ENCODE measurements at regions not wholly inside any gene's neighbourhood (a gene's known extent, or its start where the extent isn't known, plus 50 kb on each side); places are given as distances from the start of the nearest gene placed in this dataset.

DNA sequence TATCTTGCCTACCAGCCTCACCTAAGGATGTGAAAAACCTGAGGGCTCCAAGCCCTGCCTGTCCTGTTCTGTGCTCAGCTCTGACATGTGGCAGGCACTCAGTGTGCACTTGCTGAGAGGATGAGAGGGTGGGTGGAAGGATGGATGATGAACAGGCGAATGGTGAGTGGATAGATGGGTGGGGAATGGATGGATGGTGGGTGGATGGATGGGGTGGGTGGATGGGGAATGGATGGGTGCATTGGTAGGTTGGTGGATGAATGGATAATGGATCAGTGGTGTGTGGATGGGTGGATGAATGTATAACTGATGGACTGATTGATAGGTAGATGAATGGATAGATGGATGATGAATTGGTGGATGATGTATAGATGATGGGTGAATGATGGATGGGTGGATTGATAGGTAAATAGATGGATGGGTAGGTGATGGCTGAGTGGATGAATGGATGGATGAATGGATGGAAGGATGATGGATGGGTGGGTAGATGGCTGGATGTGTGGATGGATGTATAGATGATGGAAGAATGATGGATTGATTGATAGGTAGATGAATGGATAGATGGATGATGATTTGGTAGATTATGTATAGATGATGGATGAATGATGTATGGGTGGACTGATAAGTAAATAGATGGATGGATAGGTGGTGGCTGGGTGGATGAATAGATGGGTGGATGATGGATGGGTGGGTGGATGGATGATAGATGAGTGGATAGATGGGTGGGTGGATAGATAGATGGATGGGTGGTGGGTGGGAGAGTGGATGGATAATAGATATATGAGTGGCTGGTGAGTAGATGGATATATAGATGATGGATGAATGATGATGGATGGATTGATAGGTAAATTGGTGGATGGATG, 69.3 kb upstream of the NKX1-1 start:
- Histone ChIP-seq H3K27me3 (ENCODE audit: insufficient read depth, low read length) (no peaks in the 10 kb centered on the region), H3K4me3 (ENCODE audit: low read length) (no peak overlapping the region), H3K36me3 (ENCODE audit: insufficient read depth, low read length) (no peaks in the 10 kb centered on the region), H3K9me3 (ENCODE audit: low read length) (no peaks in the 10 kb centered on the region), H2AFZ (ENCODE audit: low read depth, low read length) (no peak overlapping the region), H3K4me1 (ENCODE audit: insufficient read depth, low read length) (no peaks in the 10 kb centered on the region)

DNA sequence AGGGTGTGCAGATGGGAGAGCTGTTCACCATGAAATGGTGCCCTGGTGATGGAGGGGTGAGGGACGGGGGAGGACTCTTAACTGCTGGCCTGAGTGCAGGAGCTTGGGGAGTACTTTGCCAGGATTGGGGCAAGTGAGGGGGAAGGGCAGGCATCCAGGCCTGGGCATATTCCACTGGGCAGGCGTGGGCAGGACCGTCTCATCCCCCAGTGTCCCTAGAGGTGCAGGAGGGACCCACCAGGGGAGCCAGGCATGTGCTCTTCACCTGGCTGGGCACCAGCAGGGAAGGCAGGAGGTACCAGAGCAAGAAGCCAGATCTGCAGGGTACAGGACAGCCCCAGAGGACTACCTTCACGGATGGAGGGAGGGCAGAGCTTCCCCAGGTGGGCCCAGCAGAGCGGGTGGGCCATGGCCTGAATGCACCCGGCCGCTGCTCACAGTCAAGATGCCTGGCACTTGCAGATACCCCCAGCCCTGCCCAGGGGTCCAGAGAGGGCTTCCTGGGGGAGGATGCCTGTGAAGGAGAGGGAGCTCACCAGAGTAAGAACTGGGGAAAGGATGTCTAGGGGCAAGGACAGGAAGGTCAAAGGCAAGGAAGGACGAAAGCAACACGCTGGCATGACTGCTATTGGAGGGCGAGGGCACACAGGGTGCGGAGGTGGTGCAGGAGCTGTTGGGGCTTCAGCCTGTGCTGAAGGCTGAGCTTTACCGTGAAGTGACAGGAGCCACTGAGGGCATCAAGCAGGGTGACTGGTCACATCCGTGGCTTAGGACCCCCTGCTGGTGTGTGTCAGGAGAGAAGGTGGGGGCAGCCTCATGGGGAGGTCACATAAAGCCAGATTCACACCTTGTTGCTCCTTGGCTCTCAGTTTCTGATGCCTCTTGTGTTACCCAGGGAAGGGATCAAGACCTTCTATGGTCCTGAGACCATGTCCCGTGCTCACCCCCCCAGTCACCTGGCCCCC, 68.2 kb upstream of the NKX1-1 start:
- Histone ChIP-seq H3K9me3 (ENCODE audit: low read length) (no peaks in the 10 kb centered on the region), H3K4me3 (ENCODE audit: low read length) (no peak overlapping the region), H3K4me1 (ENCODE audit: insufficient read depth, low read length) (no peaks in the 10 kb centered on the region), H2AFZ (ENCODE audit: low read depth, low read length) (no peak overlapping the region), H3K36me3 (ENCODE audit: insufficient read depth, low read length) (no peaks in the 10 kb centered on the region), H3K27me3 (ENCODE audit: insufficient read depth, low read length) (no peaks in the 10 kb centered on the region)

DNA sequence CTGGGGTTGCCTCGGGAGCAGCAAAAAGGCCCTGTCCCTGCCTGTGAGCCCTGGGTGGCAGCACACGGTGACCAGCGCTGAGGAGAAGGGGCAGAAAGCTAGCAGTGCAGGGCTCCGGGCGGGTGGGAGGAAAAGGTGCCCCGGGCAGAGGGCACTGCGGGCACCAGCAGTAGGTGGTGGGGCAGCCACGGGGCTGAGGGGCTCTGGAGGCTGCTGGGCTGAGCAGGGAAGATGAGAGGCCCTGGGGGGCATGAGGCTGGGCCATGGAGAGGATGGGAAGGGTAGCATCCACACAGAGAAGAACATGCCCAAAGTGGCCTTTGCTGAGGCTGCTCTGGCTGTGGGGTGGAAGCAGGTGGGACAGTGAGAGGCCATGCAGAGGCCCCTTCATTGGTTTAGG, 67.5 kb upstream of the NKX1-1 start:
- Histone ChIP-seq H3K4me3 (ENCODE audit: low read length) (no peak overlapping the region), H3K9me3 (ENCODE audit: low read length) (peaks cover 2% of the 10 kb centered on the region), H2AFZ (ENCODE audit: low read depth, low read length) (no peak overlapping the region), H3K4me1 (ENCODE audit: insufficient read depth, low read length) (no peaks in the 10 kb centered on the region), H3K36me3 (ENCODE audit: insufficient read depth, low read length) (no peaks in the 10 kb centered on the region), H3K27me3 (ENCODE audit: insufficient read depth, low read length) (no peaks in the 10 kb centered on the region)

DNA sequence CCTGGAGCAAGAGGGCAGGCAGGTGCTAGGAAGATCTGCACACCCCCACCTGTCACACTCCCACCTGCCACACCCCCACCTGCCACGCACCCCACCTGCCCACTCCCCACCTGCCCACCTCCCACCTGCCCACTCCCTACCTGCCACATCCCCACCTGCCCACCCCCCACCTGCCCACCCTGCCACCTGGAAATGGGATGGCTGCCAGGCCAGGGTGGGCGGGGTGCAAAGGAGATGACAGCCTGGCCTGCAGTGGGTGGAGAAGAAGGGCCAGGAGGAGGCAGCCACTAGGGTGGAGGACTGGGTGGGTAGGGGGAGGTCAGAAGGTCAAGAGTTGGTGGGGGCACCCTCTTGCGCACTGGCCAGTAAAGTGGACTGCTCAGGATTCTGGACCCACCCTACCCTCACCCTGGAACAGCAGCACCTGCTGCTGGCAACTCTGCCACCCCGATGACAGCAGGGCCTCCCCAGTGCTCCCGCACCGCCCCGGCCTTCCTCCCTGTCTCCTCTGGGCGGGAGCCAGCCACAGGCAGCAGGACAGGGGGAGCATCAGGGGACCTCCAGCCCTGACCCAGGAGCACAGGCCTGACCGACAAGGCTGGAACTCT, 66.8 kb upstream of the NKX1-1 start:
- Histone ChIP-seq H2AFZ (ENCODE audit: low read depth, low read length) (no peak overlapping the region), H3K4me3 (ENCODE audit: low read length) (no peak overlapping the region), H3K36me3 (ENCODE audit: insufficient read depth, low read length) (no peaks in the 10 kb centered on the region), H3K4me1 (ENCODE audit: insufficient read depth, low read length) (no peaks in the 10 kb centered on the region), H3K9me3 (ENCODE audit: low read length) (peaks cover 2% of the 10 kb centered on the region), H3K27me3 (ENCODE audit: insufficient read depth, low read length) (no peaks in the 10 kb centered on the region)

DNA sequence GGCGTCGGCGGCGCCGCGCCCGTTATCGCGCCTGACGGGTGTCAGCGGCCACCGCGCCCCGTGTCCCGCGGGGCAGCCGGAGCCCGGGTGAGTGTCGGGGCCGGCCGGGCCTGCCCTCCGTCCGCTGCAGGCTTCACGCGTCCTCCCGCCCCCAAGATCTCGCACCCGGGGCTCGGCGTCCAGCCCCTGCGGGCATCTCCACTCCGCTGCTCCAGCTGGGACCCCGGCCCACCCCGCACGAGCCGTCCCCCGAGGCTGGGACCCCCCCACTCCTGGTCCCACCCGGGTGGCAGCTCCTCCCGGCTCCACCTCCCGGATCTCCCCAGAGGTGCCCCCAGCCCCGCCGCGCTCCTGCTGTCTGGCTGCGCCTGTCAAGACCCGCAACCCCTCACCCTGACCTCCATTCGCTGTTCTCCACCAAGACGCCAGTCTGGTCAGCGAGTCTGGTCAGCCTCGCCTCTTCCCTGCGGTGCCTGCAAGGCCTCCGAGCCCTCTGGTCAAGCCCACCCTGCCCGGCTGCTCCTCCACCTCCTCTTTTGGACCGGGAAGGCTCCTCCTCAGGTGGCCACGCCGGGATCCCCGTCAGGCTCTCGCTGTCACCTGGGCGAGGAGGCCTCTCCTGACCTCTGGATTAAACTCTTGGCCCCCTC, 66.0 kb upstream of the NKX1-1 start:
- H3K4me1 ChIP-seq (ENCODE audit: insufficient read depth, low read length), result no peaks in the 10 kb centered on the region
- no peak overlapping the region for H3K4me3 ChIP-seq (ENCODE audit: low read length)
- no peaks in the 10 kb centered on the region for H3K36me3 ChIP-seq (ENCODE audit: insufficient read depth, low read length)
- peaks cover 2% of the 10 kb centered on the region for H3K9me3 ChIP-seq (ENCODE audit: low read length)
- H3K27me3 ChIP-seq (ENCODE audit: insufficient read depth, low read length), result no peaks in the 10 kb centered on the region
- H2AFZ ChIP-seq (ENCODE audit: low read depth, low read length), result no peak overlapping the region

DNA sequence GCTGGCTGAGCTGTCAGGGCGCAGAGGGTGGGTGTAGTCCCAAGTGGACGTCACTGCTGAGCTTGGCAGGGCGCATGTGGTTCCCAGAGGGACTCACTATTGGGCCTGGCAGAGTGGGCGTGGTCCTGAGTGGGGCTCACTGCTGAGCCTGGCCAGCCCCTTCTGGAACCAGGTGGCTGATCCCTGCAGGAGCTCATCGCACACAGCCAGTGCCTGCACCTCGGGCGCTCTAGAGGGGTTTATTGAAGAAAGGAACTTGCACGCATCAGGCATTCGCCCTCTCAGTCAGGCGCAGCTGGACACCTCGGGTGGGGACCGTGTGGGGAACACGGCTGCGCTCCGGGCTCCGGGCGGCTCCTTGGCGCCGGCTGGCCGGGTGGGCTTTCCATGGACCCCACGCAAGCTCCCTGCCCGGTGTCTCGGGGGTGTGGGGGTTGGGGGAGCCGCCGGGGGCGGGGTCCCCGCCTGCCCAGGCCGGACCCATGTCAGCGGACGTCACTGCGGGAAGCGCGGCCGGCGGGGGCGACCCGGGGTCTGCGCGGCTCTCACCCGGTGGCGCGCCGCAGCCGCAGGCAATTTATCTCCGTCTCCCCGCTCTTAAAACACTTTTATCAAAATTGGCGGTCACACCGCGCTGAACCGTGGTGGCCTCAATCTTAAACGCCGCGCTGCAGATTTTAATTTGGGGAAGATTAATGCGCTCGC, 65.4 kb upstream of the NKX1-1 start:
- Histone ChIP-seq H3K27me3 (ENCODE audit: insufficient read depth, low read length) (no peaks in the 10 kb centered on the region), H3K4me3 (ENCODE audit: low read length) (no peak overlapping the region), H3K9me3 (ENCODE audit: low read length) (peaks cover 2% of the 10 kb centered on the region), H2AFZ (ENCODE audit: low read depth, low read length) (no peak overlapping the region), H3K4me1 (ENCODE audit: insufficient read depth, low read length) (no peaks in the 10 kb centered on the region), H3K36me3 (ENCODE audit: insufficient read depth, low read length) (no peaks in the 10 kb centered on the region)

DNA sequence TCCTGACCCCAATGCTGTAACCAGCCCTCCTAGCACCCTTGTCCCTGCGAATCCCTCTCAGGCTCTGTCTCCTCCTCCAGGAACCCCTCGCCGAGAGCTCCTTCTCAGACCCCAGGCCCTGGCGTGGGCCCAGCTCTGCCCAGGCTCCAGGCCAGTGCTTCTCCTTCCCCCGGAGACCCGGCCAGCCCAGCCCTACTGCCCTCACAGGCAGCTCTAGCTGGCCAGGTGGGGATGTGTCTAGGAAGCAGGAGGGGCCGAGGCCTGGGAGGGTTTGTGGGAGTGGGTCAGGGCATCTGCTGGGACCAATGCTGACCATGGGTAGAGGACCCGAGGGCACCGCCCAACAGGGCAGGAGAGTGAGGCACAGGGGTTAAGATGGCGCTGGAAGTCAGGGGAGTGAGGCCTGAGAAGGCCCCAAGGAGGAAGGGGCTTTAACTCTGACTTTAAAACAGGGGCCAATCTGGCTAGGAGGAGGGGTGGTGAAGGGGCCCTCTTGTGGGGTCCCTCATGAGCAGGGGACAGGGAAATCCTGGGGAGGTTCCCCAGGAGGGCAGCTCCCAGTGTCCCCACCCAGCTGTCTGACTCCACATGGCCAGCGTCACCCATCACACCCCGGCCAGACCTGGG, 64.7 kb upstream of the NKX1-1 start:
- no peaks in the 10 kb centered on the region for H3K27me3 ChIP-seq (ENCODE audit: insufficient read depth, low read length)

DNA sequence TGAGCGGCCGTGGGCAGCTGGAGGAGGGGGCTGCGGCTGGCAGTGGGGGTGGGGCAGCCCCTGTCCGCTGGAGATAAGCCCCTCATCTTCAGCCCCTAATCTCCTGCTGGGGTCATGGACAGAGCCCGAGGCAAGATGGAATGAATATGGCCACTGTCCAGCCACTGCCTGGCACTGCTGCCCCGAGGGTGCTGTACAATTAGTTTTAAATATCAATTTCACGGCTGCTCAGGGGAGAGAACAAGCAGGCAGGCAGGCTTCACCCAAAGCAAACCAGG, 64.1 kb upstream of the NKX1-1 start:
- peaks cover 2% of the 10 kb centered on the region for H3K9me3 ChIP-seq (ENCODE audit: low read length)
- no peak overlapping the region for H3K4me3 ChIP-seq (ENCODE audit: low read length)
- no peaks in the 10 kb centered on the region for H3K27me3 ChIP-seq (ENCODE audit: insufficient read depth, low read length)
- H3K36me3 ChIP-seq (ENCODE audit: insufficient read depth, low read length), result no peaks in the 10 kb centered on the region
- no peak overlapping the region for H2AFZ ChIP-seq (ENCODE audit: low read depth, low read length)
- H3K4me1 ChIP-seq (ENCODE audit: insufficient read depth, low read length), result no peaks in the 10 kb centered on the region

More for the DNA sequence above, 64.7 kb upstream of the NKX1-1 start:
- H3K9me3 ChIP-seq (ENCODE audit: low read length), result peaks cover 2% of the 10 kb centered on the region
- H3K36me3 ChIP-seq (ENCODE audit: insufficient read depth, low read length), result no peaks in the 10 kb centered on the region
- no peaks in the 10 kb centered on the region for H3K4me1 ChIP-seq (ENCODE audit: insufficient read depth, low read length)
- H2AFZ ChIP-seq (ENCODE audit: low read depth, low read length), result no peak overlapping the region
- H3K4me3 ChIP-seq (ENCODE audit: low read length), result no peak overlapping the region

DNA sequence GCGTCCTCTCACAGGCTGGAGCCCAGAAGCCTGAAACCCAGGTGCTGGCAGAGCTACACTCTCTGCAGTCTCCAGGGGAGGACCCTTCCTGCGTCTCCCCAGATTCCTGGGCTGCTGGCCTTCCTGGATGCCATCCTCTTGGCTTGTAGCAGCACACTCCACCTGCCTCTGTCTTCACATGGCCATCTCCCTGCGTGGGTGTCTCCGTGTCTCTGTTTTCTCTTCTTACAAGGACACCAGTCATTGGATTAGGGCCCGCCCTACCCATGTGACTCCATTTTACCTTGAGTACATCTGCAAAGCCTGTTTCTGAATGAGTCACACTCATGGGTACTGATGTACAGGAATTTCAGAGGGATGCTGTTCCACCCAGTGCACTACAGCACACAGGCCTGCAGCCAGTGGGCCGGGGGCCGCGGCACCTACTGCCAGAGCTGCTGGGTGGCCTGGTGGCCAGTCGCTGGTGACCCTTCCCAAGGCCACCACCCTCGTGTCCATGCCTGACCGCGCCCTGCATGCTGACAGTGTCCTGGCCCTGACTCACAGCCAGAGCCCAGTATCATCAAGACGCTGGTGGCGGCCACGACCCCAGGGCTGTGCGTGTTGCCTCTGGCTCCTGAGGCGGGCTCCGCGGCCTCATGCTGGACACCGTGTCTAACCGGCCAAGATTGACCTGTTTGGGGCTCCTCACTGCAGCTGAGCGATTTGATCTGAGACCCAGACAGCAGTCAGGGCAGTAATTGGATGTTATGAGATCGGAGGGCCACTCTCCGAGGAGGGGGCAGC, 63.6 kb upstream of the NKX1-1 start:
- peaks cover 3% of the 10 kb centered on the region for H3K27me3 ChIP-seq (ENCODE audit: insufficient read depth, low read length)
- no peak overlapping the region for H2AFZ ChIP-seq (ENCODE audit: low read depth, low read length)
- no peak overlapping the region for H3K4me3 ChIP-seq (ENCODE audit: low read length)
- peaks cover 2% of the 10 kb centered on the region for H3K9me3 ChIP-seq (ENCODE audit: low read length)
- H3K4me1 ChIP-seq (ENCODE audit: insufficient read depth, low read length), result no peaks in the 10 kb centered on the region
- H3K36me3 ChIP-seq (ENCODE audit: insufficient read depth, low read length), result no peaks in the 10 kb centered on the region

DNA sequence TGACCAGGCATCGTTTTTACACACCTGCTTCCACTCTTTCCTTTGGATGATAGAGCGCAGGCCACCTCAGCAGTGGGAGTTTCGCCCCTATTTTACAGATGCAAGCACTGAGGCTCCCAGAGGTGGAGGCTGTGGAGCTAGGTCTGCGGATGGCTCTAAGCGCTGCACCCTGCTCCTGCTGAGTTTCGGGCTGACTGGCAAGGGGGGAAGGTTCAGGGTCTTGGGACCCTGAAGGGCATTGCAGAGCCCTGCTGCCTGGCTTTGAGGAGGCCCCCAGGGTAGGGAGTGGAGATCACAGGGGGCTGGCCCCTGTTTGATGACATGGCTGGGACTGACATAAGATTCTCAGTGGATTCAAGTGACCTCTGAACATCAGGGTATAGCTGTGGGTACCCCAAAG, 62.8 kb upstream of the NKX1-1 start:
- no peak overlapping the region for H3K4me3 ChIP-seq (ENCODE audit: low read length)
- H2AFZ ChIP-seq (ENCODE audit: low read depth, low read length), result no peak overlapping the region
- H3K9me3 ChIP-seq (ENCODE audit: low read length), result peaks cover 2% of the 10 kb centered on the region
- peaks cover 8% of the 10 kb centered on the region for H3K27me3 ChIP-seq (ENCODE audit: insufficient read depth, low read length)
- no peaks in the 10 kb centered on the region for H3K36me3 ChIP-seq (ENCODE audit: insufficient read depth, low read length)
- H3K4me1 ChIP-seq (ENCODE audit: insufficient read depth, low read length), result no peaks in the 10 kb centered on the region

DNA sequence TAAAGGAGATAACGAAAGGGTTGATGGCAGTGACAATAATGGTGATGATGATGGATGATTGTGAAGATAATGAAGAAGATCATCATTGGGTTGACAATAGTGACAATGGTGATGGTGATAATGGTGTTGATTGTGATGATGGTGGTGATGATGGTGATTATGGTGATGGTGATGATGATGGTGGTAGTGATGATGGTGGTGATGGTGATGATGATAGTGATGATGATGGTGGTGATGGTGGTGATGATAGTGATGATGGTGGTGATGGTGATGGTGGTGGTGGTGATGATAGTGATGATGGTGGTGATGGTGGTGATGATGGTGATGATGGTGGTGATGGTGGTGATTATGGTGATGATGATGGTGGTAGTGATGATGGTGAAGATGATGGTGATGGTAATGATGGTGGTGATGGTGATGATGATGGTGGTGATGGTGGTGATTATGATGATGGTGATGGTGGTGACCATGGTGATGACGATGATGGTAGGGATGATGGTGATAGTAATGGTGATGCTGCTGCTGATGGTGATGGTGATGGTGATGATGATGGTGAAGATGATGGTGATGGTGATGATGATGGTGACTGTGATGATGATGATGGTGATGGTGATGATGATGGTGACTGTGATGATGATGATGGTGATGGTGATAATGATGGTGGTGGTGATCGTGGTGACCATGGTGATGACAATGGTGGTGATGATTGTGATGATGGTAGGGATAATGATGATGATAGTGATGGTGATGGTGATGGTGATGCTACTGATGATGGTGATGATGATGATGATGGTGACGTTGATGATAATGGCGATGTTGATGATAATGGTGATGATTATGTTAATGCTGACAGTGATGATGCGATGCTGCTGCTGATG, 61.6 kb upstream of the NKX1-1 start:
- Histone ChIP-seq H3K4me3 (ENCODE audit: low read length) (no peak overlapping the region), H2AFZ (ENCODE audit: low read depth, low read length) (no peak overlapping the region), H3K27me3 (ENCODE audit: insufficient read depth, low read length) (peaks cover 15% of the 10 kb centered on the region), H3K36me3 (ENCODE audit: insufficient read depth, low read length) (no peaks in the 10 kb centered on the region), H3K4me1 (ENCODE audit: insufficient read depth, low read length) (peaks cover 7% of the 10 kb centered on the region), H3K9me3 (ENCODE audit: low read length) (peaks cover 2% of the 10 kb centered on the region)
